ENCODE measurements at regions not wholly inside any gene's neighbourhood (a gene's known extent, or its start where the extent isn't known, plus 50 kb on each side); places are given as distances from the start of the nearest gene placed in this dataset.

DNA sequence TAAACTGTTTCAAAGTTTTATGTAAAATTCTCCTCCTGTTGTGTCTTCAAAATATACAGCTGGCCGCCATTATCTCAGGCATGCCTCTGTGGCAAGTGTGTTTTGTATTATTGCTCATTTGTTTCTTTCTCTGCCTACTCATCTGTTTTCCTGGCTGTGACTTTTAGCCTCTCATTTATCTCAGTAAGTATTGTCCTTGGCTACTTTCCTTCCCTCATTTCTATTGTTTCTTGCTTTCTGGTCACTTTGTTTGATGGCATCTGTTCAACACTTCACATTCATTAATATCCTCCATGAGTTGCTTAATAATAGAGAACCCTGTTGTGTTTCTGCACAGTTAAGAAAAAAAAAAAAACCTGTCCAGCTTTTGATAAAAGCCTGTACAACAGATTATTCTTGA, 869.4 kb downstream of the PCDH17 start:
- no peak for TF ChIP-seq EP300 (IDR thresholded peaks at IDR 0.05)
- TF ChIP-seq, protein P1, sequence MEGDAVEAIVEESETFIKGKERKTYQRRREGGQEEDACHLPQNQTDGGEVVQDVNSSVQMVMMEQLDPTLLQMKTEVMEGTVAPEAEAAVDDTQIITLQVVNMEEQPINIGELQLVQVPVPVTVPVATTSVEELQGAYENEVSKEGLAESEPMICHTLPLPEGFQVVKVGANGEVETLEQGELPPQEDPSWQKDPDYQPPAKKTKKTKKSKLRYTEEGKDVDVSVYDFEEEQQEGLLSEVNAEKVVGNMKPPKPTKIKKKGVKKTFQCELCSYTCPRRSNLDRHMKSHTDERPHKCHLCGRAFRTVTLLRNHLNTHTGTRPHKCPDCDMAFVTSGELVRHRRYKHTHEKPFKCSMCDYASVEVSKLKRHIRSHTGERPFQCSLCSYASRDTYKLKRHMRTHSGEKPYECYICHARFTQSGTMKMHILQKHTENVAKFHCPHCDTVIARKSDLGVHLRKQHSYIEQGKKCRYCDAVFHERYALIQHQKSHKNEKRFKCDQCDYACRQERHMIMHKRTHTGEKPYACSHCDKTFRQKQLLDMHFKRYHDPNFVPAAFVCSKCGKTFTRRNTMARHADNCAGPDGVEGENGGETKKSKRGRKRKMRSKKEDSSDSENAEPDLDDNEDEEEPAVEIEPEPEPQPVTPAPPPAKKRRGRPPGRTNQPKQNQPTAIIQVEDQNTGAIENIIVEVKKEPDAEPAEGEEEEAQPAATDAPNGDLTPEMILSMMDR (IDR thresholded peaks at IDR 0.05), result no peak
- no peak for TF ChIP-seq POLR2A (IDR thresholded peaks at IDR 0.05)

Data from upper lobe of left lung (tissue), 4 donors.